Astrocyte (in vitro differentiated cells and primary cell): ENCODE measurements at regions not wholly inside any gene's neighbourhood (a gene's known extent, or its start where the extent isn't known, plus 50 kb on each side); places are given as distances from the start of the nearest gene placed in this dataset.

Source experiments
- DNase-seq: peaks from one replicate; pipeline ENCODE4 v3.0.0-alpha.2; 2010; ENCODE audit warnings: low read depth
- FAIRE-seq: peaks from 2 replicates; lab custom pipeline; 2011; peaks lifted over from hg19 to GRCh38; lab: Jason Lieb, UNC
- H2AFZ ChIP-seq: 2 replicates; pipeline ENCODE4 v1.6.0; 2012; ENCODE audit warnings: low read depth, low read length, inconsistent platforms
- H3K27ac ChIP-seq: 2 replicates; pipeline ENCODE4 v1.5.1; 2011; ENCODE audit warnings: low read depth, low read length, inconsistent platforms
- H3K27me3 ChIP-seq: 2 replicates; pipeline ENCODE4 v1.6.0; 2011; ENCODE audit warnings: low read length, inconsistent platforms; ENCODE audit not compliant: insufficient read depth
- H3K36me3 ChIP-seq: 2 replicates; pipeline ENCODE4 v1.5.1; 2011; ENCODE audit warnings: low read length, inconsistent platforms; ENCODE audit not compliant: insufficient read depth
- H3K4me1 ChIP-seq: 2 replicates; pipeline ENCODE4 v1.5.1; 2011; ENCODE audit warnings: low read length, inconsistent platforms; ENCODE audit not compliant: insufficient read depth
- H3K4me2 ChIP-seq: 2 replicates; pipeline ENCODE4 v1.6.0; 2012; ENCODE audit warnings: low read length, inconsistent platforms
- H3K4me3 ChIP-seq: 2 replicates; pipeline ENCODE4 v1.5.1; 2011; ENCODE audit warnings: low read depth, mild to moderate bottlenecking, low read length, inconsistent platforms; ENCODE audit not compliant: insufficient read depth
- H3K79me2 ChIP-seq: 2 replicates; pipeline ENCODE4 v1.6.0; 2012; ENCODE audit warnings: mild to moderate bottlenecking, low read length, inconsistent platforms; ENCODE audit not compliant: insufficient read depth
- H3K9ac ChIP-seq: 2 replicates; pipeline ENCODE4 v1.6.0; 2012; ENCODE audit warnings: mild to moderate bottlenecking, low read length, inconsistent platforms
- H3K9me3 ChIP-seq: 2 replicates; pipeline ENCODE4 v1.5.1; 2012; ENCODE audit warnings: low read depth, mild to moderate bottlenecking, low read length, inconsistent platforms; ENCODE audit not compliant: insufficient read depth
- H4K20me1 ChIP-seq: 2 replicates; pipeline ENCODE4 v1.6.0; 2012; ENCODE audit warnings: low read length, inconsistent platforms; ENCODE audit not compliant: insufficient read depth
- H3K27ac Mint-ChIP-seq: one replicate; pipeline ENCODE4 v1.8.0; 2021; ENCODE audit warnings: mild to moderate bottlenecking, mixed read lengths; ENCODE audit not compliant: unreplicated experiment
- H3K27me3 Mint-ChIP-seq: one replicate; pipeline ENCODE4 v1.8.0; 2021; ENCODE audit warnings: low read depth, mixed read lengths; ENCODE audit not compliant: unreplicated experiment
- H3K36me3 Mint-ChIP-seq: one replicate; pipeline ENCODE4 v1.8.0; 2021; ENCODE audit warnings: low read depth, mixed read lengths; ENCODE audit not compliant: unreplicated experiment
- H3K4me1 Mint-ChIP-seq: one replicate; pipeline ENCODE4 v1.8.0; 2021; ENCODE audit warnings: low read depth, mixed read lengths; ENCODE audit not compliant: unreplicated experiment
- H3K4me3 Mint-ChIP-seq: one replicate; pipeline ENCODE4 v1.8.0; 2021; ENCODE audit warnings: mild to moderate bottlenecking, moderate library complexity, mixed read lengths; ENCODE audit not compliant: unreplicated experiment
- H3K9me3 Mint-ChIP-seq: one replicate; pipeline ENCODE4 v1.8.0; 2021; ENCODE audit warnings: mild to moderate bottlenecking, mixed read lengths; ENCODE audit not compliant: unreplicated experiment
- EZH2 ChIP-seq: IDR thresholded peaks from 2 replicates; pipeline ENCODE4 v1.6.1; 2012; ENCODE audit warnings: mild to moderate bottlenecking, low read length, inconsistent platforms; ENCODE audit not compliant: insufficient read depth
- TF ChIP-seq, protein P1 (sequence below): IDR thresholded peaks from 2 replicates; pipeline ENCODE4 v1.5.1; 2011; ENCODE audit warnings: low read depth, mild to moderate bottlenecking, inconsistent platforms, low read length, moderate library complexity; ENCODE audit not compliant: insufficient read depth

GRCh38 chr18:67410075-67411070 lies 106.1 kb downstream of the DSEL start:
- no peaks in the 10 kb centered on the region for H3K79me2 ChIP-seq
- no peak overlapping the region for H3K4me2 ChIP-seq
- no peaks in the 10 kb centered on the region for H3K9me3 Mint-ChIP-seq
- H2AFZ ChIP-seq = no peak overlapping the region
- no peak overlapping the region for H3K4me3 Mint-ChIP-seq
- H3K36me3 ChIP-seq = no peaks in the 10 kb centered on the region
- no peak overlapping the region for H3K27ac ChIP-seq
- H4K20me1 ChIP-seq = no peaks in the 10 kb centered on the region
- no peaks in the 10 kb centered on the region for H3K9me3 ChIP-seq
- H3K36me3 Mint-ChIP-seq = no peaks in the 10 kb centered on the region
- H3K4me1 Mint-ChIP-seq = peaks cover 9% of the 10 kb centered on the region
- peak; percentile 71 for DNase-seq
- no peak overlapping the region for H3K27ac Mint-ChIP-seq
- H3K27me3 Mint-ChIP-seq = no peaks in the 10 kb centered on the region
- peaks cover 4% of the 10 kb centered on the region for H3K4me1 ChIP-seq
- no peak for FAIRE-seq
- no peak overlapping the region for H3K4me3 ChIP-seq
- H3K27me3 ChIP-seq = no peaks in the 10 kb centered on the region
- TF ChIP-seq, protein P1, sequence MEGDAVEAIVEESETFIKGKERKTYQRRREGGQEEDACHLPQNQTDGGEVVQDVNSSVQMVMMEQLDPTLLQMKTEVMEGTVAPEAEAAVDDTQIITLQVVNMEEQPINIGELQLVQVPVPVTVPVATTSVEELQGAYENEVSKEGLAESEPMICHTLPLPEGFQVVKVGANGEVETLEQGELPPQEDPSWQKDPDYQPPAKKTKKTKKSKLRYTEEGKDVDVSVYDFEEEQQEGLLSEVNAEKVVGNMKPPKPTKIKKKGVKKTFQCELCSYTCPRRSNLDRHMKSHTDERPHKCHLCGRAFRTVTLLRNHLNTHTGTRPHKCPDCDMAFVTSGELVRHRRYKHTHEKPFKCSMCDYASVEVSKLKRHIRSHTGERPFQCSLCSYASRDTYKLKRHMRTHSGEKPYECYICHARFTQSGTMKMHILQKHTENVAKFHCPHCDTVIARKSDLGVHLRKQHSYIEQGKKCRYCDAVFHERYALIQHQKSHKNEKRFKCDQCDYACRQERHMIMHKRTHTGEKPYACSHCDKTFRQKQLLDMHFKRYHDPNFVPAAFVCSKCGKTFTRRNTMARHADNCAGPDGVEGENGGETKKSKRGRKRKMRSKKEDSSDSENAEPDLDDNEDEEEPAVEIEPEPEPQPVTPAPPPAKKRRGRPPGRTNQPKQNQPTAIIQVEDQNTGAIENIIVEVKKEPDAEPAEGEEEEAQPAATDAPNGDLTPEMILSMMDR = no peak
- no peak for TF ChIP-seq EZH2
- H3K9ac ChIP-seq = no peak overlapping the region

DNA sequence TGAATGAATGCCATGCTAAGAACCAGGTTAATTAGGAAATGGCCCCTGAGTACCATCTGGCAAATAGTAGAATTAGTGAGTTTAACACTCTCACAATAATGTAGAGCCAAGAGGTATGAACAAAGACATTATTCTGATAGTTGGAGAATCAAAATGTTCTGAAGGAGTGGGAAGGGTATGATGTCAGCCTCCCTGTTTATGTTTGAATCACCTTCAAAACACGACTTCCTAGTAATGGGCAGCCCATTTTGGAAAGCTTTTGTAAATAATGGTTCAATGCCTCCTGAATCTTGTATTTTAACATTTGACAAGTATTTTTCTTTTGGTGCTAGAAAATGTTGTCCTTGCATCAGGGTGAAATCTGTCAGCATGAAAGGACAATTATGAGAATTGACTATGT lies 108.3 kb downstream of the DSEL start:
- peak overlapping the region; percentile 28 for H3K4me2 ChIP-seq
- no peak overlapping the region for H3K4me3 Mint-ChIP-seq

More for the DNA sequence above, 108.3 kb downstream of the DSEL start:
- no peak for FAIRE-seq
- Mint-ChIP-seq H3K9me3 (no peaks in the 10 kb centered on the region), H3K36me3 (no peaks in the 10 kb centered on the region), H3K27me3 (no peaks in the 10 kb centered on the region), H3K27ac (no peak overlapping the region), H3K4me1 (peaks cover 9% of the 10 kb centered on the region)
- peak overlapping the region; percentile 3 for H2AFZ ChIP-seq
- no peaks in the 10 kb centered on the region for H3K36me3 ChIP-seq
- peak; percentile 48 for DNase-seq
- H4K20me1 ChIP-seq = no peaks in the 10 kb centered on the region
- H3K4me1 ChIP-seq = peaks cover 4% of the 10 kb centered on the region
- H3K4me3 ChIP-seq = no peak overlapping the region
- H3K9ac ChIP-seq = no peak overlapping the region
- H3K79me2 ChIP-seq = no peaks in the 10 kb centered on the region
- no peaks in the 10 kb centered on the region for H3K27me3 ChIP-seq
- no peak overlapping the region for H3K27ac ChIP-seq
- no peaks in the 10 kb centered on the region for H3K9me3 ChIP-seq
- no peak for TF ChIP-seq EZH2
- TF ChIP-seq, protein P1 = no peak
